DLD1 (cell line): ENCODE measurements at regions not wholly inside any gene's neighbourhood (a gene's known extent, or its start where the extent isn't known, plus 50 kb on each side); places are given as distances from the start of the nearest gene placed in this dataset.

ENCODE experiments used
- in situ Hi-C: cut with HindIII; loops from 2 replicates; pipeline ENCODE4 v1.10.0; 2017; ENCODE audit warnings: low sequenced_read_pairs

GRCh38 chr2:103921161-103921560 lies 932.8 kb upstream of the POU3F3 start:
- in situ Hi-C loops, result no loop called here

- in situ Hi-C loops, result no loop called here
Observed at GRCh38 chr2:103942199-103942598, 911.7 kb upstream of the POU3F3 start.

- in situ Hi-C loops, result no loop called here
Observed at GRCh38 chr2:103945083-103945482, 908.8 kb upstream of the POU3F3 start.

- in situ Hi-C loops, result no loop called here
Observed at GRCh38 chr2:103959174-103960128, 894.5 kb upstream of the POU3F3 start.

GRCh38 chr2:103960129-103960513 lies 893.8 kb upstream of the POU3F3 start:
- in situ Hi-C loops, result no loop called here

GRCh38 chr2:103960951-103961350 lies 893.0 kb upstream of the POU3F3 start:
- in situ Hi-C loops, result no loop called here

GRCh38 chr2:103961862-103962261 lies 892.1 kb upstream of the POU3F3 start:
- in situ Hi-C loops, result no loop called here

- in situ Hi-C loops, result no loop called here
Observed at GRCh38 chr2:103962670-103963069, 891.2 kb upstream of the POU3F3 start.

- in situ Hi-C loops, result no loop called here
Observed at GRCh38 chr2:103963146-103963725, 890.7 kb upstream of the POU3F3 start.

GRCh38 chr2:103977241-103977640 lies 876.7 kb upstream of the POU3F3 start:
- in situ Hi-C loops, result no loop called here

GRCh38 chr2:103977668-103978067 lies 876.2 kb upstream of the POU3F3 start:
- in situ Hi-C loops, result no loop called here

- in situ Hi-C loops, result no loop called here
Observed at GRCh38 chr2:103980401-103980800, 873.5 kb upstream of the POU3F3 start.

- in situ Hi-C loops, result no loop called here
Observed at GRCh38 chr2:103982691-103983090, 871.2 kb upstream of the POU3F3 start.

GRCh38 chr2:103986001-103986400 lies 867.9 kb upstream of the POU3F3 start:
- in situ Hi-C loops, result no loop called here

GRCh38 chr2:103991591-103991990 lies 862.3 kb upstream of the POU3F3 start:
- in situ Hi-C loops, result no loop called here

GRCh38 chr2:104004821-104005220 lies 849.1 kb upstream of the POU3F3 start:
- in situ Hi-C loops, result no loop called here

- in situ Hi-C loops, result no loop called here
Observed at GRCh38 chr2:104016801-104017200, 837.1 kb upstream of the POU3F3 start.

- in situ Hi-C loops, result no loop called here
Observed at GRCh38 chr2:104023306-104023705, 830.6 kb upstream of the POU3F3 start.

- in situ Hi-C loops, result no loop called here
Observed at GRCh38 chr2:104023765-104024164, 830.1 kb upstream of the POU3F3 start.

- in situ Hi-C loops, result no loop called here
Observed at GRCh38 chr2:104025295-104025694, 828.6 kb upstream of the POU3F3 start.

- in situ Hi-C loops, result no loop called here
Observed at GRCh38 chr2:104026725-104027124, 827.2 kb upstream of the POU3F3 start.

GRCh38 chr2:104027321-104027720 lies 826.6 kb upstream of the POU3F3 start:
- in situ Hi-C loops, result no loop called here
